HG02623 (cell line): ENCODE measurements at regions not wholly inside any gene's neighbourhood (a gene's known extent, or its start where the extent isn't known, plus 50 kb on each side); places are given as distances from the start of the nearest gene placed in this dataset.

ENCODE experiments used
- ATAC-seq: cut with Tn5 transposase; IDR thresholded peaks from one replicate; pipeline ENCODE4 v1.9.1; 2021; ENCODE audit warnings: moderate library complexity; ENCODE audit not compliant: unreplicated experiment

DNA sequence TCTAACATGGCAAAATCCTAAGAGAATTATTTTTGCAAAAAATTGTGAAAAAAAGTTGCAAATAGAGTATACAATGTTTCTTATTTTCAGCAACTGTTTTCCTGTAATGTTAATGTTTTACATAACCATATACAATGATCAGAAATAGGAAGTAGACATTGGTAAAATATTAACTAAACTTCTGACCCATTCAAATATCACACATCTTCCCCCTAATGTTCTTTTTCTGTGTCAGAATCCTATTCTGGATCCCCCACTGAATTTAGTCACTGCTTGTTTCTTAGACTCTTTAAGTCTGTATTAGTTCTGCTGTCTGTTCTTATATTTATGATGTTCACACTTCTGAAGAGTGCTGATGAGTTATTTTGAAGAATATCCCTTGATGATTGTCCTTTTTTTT is 62.0 kb downstream of the HFE start:
- no peak for ATAC-seq

DNA sequence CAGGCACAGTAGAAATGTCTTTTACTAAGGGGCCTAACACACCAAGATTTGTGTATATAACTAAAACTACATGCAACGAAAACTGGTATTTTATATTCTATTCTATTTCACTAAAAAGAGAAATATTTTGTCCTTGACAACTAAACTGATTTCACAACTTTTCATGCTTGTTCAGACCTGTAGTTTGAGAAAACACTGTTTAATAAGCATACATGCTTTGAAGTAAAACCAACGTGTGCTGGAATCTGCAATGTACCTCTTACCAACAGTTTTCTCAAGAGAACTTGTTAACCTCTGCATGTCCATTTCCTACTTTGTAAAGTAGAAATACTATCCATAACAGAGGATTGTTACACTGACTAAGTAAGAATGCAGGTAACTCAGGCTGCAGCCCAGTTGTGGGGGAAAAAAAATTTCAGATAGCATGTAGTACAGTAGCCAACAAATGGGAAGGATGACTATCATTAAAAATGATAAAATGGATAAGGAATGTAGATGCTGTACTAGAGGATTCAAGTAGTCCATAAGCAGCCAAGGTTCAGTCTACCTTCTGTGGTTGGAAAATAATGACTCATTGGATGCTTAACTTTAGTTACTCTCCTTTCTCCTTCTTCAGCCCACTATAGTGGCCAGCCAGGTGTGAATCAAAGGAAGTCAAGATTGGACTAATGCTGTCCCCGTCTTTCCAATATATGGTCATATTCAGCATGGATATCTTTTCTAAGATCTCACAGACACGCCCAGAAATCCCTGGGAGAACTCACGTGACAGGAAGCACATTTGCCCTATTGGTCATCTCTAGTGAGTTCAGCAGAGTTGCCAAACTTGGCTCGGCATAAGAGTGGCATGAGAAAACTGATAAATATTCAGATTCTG is 65.2 kb downstream of the HFE start:
- ATAC-seq: no peak

DNA sequence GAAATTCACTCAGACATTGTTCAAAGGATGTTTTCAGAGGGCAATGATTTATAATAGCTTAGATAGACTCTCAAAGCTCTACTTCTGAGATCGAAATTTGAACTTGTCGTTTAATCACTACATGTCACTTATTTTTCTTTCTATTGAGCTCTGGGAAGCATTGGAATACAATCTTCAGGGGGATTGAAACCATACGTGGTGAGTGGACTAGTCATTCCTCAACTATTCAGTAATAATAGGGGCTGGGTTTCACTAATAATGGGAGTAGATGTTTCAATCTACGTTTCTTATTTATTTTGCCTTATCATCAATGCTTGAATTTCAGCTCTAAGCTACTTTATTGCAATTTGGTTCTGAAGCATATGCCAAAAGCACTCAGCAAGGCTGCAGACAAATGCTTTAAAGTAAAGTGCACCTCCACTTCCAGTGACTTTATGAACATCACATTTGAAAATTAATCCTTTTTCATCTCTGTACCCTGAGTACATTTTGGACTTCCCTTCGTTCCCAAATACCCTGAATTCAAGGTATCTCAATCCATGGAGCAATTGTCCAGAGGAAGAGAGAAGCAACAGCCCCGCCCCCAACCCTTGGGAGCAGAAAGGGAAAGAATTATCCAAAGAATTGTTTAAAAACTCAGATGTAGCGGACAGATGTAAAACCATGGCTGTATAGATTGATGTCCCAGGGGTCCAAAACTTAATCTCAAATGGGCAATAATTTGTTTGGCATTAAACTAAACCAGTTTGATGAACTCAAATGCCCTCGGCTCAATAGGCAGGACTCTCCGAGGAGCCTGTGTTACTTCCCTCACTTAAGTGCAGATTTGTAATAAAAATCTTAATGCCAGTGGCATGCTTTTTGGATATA is 68.1 kb downstream of the HFE start:
- no peak for ATAC-seq

DNA sequence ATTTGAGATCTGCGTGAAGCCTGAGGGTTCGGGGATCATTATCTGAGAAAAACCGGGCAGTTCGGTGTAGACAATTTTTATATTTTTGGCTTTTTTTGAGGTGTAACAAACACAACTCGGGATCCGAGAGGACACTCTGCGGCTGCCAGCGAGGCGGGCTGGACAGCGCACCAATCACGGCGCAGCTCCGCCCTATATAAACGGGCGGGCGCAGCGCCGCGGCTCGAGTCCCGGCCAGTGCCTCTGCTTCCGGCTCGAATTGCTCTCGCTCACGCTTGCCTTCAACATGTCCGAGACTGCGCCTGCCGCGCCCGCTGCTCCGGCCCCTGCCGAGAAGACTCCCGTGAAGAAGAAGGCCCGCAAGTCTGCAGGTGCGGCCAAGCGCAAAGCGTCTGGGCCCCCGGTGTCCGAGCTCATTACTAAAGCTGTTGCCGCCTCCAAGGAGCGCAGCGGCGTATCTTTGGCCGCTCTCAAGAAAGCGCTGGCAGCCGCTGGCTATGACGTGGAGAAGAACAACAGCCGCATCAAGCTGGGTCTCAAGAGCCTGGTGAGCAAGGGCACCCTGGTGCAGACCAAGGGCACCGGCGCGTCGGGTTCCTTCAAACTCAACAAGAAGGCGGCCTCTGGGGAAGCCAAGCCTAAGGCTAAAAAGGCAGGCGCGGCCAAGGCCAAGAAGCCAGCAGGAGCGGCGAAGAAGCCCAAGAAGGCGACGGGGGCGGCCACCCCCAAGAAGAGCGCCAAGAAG is 69.0 kb downstream of the HFE start:
- peak; percentile 43 for ATAC-seq

DNA sequence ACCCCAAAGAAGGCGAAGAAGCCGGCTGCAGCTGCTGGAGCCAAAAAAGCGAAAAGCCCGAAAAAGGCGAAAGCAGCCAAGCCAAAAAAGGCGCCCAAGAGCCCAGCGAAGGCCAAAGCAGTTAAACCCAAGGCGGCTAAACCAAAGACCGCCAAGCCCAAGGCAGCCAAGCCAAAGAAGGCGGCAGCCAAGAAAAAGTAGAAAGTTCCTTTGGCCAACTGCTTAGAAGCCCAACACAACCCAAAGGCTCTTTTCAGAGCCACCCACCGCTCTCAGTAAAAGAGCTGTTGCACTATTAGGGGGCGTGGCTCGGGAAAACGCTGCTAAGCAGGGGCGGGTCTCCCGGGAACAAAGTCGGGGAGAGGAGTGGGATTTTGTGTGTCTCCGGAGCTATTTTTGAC is 69.6 kb downstream of the HFE start:
- ATAC-seq: peak; percentile 2

DNA sequence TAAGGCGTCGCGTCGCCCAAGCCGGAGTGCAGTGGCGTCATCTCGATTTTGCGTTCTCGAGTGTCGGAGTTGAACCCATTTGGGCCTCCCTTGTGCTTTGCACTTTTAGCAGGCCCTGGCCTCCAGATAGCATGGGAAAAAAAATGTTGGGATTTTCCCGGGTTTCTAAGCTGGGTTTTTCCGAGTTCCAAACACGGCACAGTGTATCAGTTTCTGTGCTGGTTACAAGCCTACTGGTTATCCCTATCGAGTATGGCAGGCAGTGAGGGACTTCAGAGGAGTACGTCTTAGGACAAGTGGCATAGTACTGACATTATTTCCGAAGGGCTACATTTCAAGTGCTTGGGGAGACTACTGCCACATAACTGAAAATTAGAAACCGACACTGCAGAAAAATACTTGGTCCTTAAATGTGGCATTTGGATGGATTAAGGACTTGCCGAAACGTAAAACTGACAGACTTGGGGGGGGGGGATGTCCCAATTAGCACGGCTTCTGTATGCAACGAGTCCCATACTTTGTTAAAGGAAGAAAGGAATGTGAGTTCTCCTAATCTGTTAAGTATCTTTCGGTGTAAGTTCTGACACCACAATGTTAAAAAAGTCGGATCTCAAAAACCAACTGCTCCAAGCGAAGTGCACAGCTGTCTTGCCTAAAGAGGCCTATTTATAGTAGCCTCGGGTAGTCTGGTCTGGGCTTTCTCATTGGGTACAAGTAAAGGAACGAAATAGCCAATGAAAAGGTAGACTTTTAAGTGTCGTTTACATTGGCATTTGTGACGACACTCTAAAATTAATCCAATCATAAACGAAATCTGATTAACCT is 70.2 kb downstream of the HFE start:
- ATAC-seq: peak; percentile 66

DNA sequence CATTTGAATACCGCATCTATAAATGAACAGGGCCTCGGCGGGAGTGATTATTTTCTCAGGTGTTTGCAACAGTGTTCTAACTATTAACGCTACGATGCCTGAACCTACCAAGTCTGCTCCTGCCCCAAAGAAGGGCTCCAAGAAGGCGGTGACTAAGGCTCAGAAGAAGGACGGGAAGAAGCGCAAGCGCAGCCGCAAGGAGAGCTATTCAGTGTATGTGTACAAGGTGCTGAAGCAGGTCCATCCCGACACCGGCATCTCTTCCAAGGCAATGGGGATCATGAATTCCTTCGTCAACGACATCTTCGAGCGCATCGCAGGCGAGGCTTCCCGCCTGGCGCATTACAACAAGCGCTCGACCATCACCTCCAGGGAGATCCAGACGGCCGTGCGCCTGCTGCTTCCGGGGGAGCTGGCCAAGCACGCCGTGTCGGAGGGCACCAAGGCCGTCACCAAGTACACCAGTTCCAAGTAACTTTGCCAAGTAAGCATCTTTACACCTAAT is 70.9 kb downstream of the HFE start:
- ATAC-seq: no peak

DNA sequence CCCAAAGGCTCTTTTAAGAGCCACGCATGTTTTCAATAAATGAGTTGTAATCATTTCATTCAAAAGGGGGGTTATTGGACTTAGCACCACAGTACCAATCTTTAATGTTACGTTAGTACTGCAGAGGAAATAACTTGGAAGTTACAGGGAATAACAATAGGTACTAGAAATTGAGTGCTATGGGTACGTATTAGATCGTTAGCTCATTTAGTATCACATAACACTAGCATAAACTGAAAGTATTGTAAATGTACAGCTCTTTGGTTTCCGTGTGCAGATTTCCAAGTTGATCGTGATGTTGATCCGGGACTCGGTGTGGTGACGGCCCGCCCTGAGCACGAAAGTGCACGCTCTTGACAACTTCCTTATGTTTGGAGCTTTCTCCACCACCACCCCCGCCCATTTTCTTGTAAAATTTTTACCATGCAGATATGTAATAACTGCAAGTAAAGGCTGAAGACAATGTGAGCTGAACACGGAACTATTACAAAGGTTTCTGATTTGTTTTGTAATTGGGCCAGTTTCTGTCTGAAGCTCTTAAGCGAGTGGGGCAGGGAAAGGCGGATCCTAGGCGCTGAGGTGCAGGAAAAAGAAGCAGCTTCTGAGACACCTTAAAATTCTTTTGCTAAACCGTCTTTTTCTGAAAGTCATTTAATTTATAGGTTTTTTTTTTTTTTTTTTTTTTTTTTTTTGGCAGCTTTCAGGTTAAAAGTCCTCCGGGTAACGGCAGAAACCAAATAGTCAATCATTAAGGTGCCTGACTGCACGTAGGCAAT is 71.5 kb downstream of the HFE start:
- no peak for ATAC-seq

DNA sequence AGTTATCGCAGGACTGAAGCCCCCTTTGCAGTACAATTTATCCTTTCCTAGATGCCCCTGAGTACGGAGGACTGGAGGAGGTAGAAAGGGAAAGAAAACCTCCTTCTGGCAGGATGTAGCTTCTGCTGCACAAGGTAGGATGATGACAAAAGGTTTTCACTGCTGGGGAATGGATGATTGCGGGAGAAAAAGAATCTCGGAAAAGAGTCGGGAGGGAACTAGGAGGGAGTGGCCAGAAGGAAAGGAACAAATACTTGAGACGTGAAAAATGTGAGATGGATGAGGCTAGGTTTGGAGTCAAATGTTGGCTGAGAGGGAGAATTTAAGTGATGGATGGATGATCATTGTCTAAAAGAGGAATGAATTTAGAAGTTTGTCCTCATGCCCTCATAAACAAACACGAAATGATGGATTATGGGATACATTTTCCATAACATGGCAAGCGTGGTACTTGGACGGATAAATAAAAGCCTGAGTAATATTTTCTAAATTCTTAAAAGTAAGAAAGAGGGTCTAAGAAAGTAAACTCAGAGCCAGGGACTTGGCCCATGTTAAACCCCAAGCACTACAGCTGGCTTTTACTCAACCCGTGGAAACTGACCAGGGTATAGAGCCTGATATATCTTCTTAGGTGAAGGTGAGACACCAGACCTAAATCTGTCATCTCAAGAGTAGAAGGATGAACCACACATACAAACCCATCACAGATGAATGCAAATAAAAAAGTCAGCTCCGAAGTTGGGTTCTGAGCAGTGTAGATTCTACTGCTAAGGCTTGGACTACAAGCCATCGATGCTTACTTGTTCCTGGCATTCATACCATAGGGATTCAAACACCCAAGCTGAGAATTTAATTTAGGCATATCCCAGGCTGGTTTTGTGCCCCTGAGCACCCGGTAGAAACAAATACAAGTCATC is 72.4 kb downstream of the HFE start:
- no peak for ATAC-seq

DNA sequence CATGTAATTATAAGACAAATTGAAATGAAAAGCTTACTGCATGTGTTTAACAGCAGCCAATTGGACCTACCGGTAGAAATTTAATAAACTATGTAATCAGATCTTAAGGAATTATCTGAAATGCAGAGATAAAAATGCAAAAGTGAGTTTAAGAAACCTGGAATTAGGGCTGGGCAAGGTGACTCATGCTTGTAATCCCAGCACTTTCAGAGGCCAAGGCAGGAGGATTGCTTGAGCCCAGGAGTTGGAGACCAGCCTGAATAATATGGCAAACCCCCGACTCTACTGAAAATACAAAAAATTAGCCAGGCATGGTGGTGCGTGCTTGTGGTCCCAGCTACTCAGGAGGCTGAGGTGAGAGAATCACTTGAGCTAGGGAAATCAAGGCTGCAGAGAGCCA is 74.1 kb downstream of the HFE start:
- no peak for ATAC-seq

DNA sequence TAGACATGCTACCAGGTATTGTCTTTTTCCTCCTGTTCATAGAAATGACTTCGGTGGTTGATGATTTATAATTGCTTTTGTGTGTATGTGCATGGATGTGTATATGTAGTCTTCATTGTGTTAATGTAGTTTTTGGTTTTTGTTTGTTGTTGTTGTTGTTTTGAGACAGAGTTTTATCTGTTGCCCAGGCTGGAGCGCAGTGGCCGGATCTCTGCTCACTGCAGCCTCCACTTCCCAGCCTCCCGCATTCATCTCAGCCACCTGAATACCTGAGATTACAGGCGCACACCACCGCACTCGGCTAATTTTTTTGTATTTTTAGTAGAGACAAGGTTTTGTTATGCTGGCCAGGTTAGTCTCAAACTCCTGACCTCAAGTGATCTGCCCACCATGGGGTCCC is 75.2 kb downstream of the HFE start:
- no peak for ATAC-seq

DNA sequence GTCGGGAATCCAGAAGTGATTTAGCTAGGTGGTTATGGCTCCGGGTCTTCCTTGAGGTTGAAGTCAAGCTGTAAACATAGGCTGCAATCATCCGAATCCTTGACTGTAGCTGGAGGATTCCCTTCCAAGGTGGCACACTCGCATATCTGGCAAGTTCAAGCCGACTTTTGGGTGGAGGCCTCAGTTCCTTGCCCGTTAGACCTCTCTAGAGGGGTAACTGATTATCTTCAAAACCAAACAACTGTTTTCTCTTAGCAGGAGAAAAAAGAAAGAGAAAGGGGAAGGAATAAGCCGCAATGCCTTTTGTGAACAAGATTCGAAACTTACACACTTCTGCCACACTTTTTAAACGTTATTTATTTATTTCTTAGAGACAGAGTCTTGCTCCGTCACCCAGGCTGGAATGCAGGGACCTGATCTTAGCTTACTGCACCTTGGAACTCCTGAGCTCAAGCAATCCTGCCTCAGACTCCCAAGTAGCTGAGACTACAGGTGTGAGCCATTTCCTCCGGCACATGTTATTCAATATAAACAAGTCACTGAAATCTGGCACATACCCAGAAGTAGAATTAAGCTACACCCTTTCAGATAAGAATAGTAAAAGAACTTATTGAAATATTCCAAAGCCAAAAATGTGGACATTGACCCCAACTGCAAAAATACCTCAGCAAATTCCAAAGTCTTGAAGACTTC is 76.3 kb downstream of the HFE start:
- no peak for ATAC-seq

DNA sequence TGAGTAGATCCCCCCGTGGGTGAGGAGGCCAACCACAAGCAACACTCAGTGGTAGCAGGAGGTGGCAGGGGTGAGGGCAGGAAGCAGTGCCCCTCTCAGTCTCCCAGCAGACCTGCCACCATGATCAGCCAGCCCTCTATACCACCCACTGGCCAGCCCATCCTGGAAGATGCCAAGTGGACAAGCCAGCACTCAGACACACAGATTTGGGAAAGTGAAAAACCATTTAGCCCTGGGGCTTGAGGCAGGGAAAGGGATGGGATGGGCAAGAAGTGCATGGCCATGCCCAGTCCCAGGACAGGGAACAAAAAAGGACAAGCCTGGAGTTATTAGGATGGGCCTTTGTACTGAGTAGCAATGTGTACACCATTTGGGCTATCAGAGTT is 76.9 kb downstream of the HFE start:
- no peak for ATAC-seq

DNA sequence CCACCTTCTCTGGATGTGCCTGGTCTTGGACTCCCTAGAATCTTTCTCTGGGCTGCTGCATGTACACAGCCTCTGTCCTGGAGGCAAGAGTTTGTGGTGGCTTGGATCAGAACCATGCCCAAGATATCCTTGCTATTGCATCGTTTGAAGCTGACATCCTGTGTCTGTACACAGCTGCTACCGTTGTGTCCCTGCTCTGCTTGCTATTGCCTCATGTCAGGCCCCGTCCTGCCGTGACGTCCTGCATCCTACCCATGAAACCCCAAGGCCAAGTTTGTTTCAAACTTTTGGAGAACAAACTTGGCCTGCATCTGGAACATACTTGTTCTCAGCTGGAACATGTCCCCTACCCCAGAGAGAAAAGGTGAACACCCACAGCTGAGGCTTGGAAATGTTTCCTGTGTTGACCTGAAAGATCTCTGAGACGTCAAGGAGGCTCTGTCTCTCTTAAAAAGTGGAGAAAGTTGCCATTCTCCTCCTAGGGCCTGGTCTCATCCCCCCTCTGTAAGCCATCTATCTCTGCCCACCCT is 78.1 kb downstream of the HFE start:
- ATAC-seq: no peak

DNA sequence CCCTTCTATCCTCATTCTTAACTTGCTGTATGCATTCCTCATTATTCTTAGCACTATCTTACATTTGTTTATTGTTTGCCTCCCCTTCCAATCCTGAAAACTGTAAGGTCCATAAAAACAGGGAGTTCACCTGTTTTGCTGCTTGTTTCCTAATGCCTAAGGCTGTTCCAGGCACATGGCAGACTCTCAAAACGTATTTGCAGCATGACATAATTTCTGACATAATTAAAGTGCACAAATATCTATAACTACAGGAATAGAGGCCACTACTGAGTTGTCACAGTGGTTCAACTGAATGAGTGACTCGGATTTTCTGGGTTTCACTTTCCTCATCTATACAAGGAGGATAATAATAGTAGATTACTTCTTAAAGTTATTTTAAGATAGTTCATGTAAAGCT is 83.0 kb downstream of the HFE start:
- no peak for ATAC-seq

DNA sequence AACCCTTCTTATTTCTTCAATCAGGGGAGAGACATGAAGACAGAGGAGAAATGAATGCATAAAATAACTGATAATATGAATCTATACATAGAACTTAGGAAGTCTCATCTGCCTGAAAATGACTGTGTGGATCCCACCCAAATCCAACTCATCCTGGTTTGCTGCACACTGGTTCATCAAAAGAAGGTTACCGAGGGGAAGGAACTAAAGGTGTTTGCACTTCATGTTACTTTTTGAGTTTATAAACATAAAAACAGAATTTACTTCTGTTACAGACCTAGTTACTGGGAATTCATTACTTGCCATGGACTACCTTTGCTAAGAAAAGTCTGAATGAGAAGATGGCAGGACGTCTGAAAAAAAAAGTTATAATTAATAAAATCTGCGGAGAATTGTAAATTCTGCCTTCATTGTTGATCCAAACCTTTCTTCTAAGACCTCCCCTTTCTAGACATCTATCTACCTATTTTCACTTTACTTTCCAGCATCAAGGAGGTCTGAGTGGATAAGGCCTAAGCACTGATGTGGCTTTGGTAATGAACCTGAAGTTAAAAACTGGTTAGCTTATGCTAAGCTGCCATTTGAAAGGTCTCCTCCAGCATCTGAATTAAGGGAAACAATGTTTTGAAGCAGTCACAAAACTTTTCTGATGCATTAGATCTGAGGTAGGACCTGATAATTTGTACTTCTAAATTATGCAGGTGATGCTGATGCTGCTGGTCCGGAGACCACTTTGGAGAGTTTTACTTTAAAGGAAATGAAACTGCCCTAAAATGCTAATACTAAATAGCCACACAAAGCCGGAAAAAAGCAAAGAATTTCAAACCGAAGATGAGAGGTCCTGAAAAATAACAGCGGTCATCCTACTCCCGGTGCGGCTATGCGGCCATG is 84.0 kb downstream of the HFE start:
- ATAC-seq: no peak

DNA sequence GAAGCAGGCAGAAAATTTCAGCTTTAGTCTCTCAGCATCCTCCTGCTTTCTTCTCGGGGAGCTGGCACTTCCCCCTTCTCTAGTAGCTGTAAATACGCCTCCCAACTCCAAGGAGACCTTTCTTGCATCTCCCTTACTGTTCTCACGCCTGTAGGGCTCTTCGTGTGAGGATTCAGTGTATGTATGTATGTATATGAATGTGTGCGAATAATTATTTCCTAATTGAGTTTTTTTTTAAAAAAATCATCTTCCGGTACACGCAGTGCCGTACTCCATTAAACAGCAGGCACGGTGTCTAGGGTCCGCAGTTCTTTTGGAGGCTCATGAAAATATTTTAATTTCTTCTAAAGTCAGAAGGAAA is 85.4 kb downstream of the HFE start:
- no peak for ATAC-seq
